ENCODE measurements at regions not wholly inside any gene's neighbourhood (a gene's known extent, or its start where the extent isn't known, plus 50 kb on each side); places are given as distances from the start of the nearest gene placed in this dataset.
"Not testable (repeated sequence)": the region's sequence is repeated elsewhere in the genome, so short reads cannot be mapped to it uniquely, and the experiment has no call there.

GRCh38 chr17:13182450-13182849 lies 164.6 kb upstream of the ELAC2 start:
- intact Hi-C loops (cut with DNase I): no loop called here
- DNase-seq (no peak), ATAC-seq (ENCODE audit: poor library complexity) (no peak)

GRCh38 chr17:13181683-13182082 lies 163.9 kb upstream of the ELAC2 start:
- ATAC-seq (ENCODE audit: poor library complexity): peak; percentile 61
- no peak for DNase-seq
- intact Hi-C loops (cut with DNase I): no loop called here

- ATAC-seq (ENCODE audit: poor library complexity) (no peak), DNase-seq (no peak)
- intact Hi-C loops (cut with DNase I): no loop called here
Observed at GRCh38 chr17:13176436-13176835, 158.6 kb upstream of the ELAC2 start.

- no peak for DNase-seq
- no peak for ATAC-seq (ENCODE audit: poor library complexity)
- intact Hi-C loops (cut with DNase I): no loop called here
Observed at GRCh38 chr17:13171790-13172189, 154.0 kb upstream of the ELAC2 start.

- ATAC-seq (ENCODE audit: poor library complexity): no peak
- no peak for DNase-seq
- intact Hi-C loops (cut with DNase I): no loop called here
Observed at GRCh38 chr17:13162361-13162760, 144.5 kb upstream of the ELAC2 start.

- DNase-seq (no peak), ATAC-seq (ENCODE audit: poor library complexity) (no peak)
- intact Hi-C loops (cut with DNase I): no loop called here
Observed at GRCh38 chr17:13160790-13161189, 143.0 kb upstream of the ELAC2 start.

GRCh38 chr17:13160296-13160695 lies 142.5 kb upstream of the ELAC2 start:
- DNase-seq (no peak), ATAC-seq (ENCODE audit: poor library complexity) (no peak)
- intact Hi-C loops (cut with DNase I): no loop called here

GRCh38 chr17:13158494-13159240 lies 140.8 kb upstream of the ELAC2 start:
- intact Hi-C loops (cut with DNase I): no loop called here
- ATAC-seq (ENCODE audit: poor library complexity) (no peak), DNase-seq (no peak)

GRCh38 chr17:13157656-13158055 lies 139.8 kb upstream of the ELAC2 start:
- no peak for ATAC-seq (ENCODE audit: poor library complexity)
- intact Hi-C loops (cut with DNase I): no loop called here
- DNase-seq: no peak

- DNase-seq (no peak), ATAC-seq (ENCODE audit: poor library complexity) (no peak)
- intact Hi-C loops (cut with DNase I): no loop called here
Observed at GRCh38 chr17:13154930-13155329, 137.1 kb upstream of the ELAC2 start.

GRCh38 chr17:13154398-13154797 lies 136.6 kb upstream of the ELAC2 start:
- intact Hi-C loops (cut with DNase I): no loop called here
- no peak for ATAC-seq (ENCODE audit: poor library complexity)
- no peak for DNase-seq

- ATAC-seq (ENCODE audit: poor library complexity) (no peak), DNase-seq (no peak)
- intact Hi-C loops (cut with DNase I): no loop called here
Observed at GRCh38 chr17:13153036-13153435, 135.2 kb upstream of the ELAC2 start.

- ATAC-seq (ENCODE audit: poor library complexity): no peak
- no peak for DNase-seq
- intact Hi-C loops (cut with DNase I): no loop called here
Observed at GRCh38 chr17:13152501-13152900, 134.7 kb upstream of the ELAC2 start.

- intact Hi-C loops (cut with DNase I); ATAC-seq (ENCODE audit: poor library complexity); DNase-seq: not testable (repeated sequence)
Observed at GRCh38 chr17:13150738-13151137, 132.9 kb upstream of the ELAC2 start.

- intact Hi-C loops (cut with DNase I): no loop called here
- ATAC-seq (ENCODE audit: poor library complexity): no peak
- no peak for DNase-seq
Observed at GRCh38 chr17:13143001-13143400, 125.2 kb upstream of the ELAC2 start.

GRCh38 chr17:13140750-13141149 lies 122.9 kb upstream of the ELAC2 start:
- intact Hi-C loops (cut with DNase I): no loop called here
- no peak for ATAC-seq (ENCODE audit: poor library complexity)
- DNase-seq: no peak

GRCh38 chr17:13135506-13135905 lies 117.7 kb upstream of the ELAC2 start:
- no peak for DNase-seq
- intact Hi-C loops (cut with DNase I): no loop called here
- no peak for ATAC-seq (ENCODE audit: poor library complexity)

GRCh38 chr17:13134076-13134475 lies 116.2 kb upstream of the ELAC2 start:
- no peak for DNase-seq
- no peak for ATAC-seq (ENCODE audit: poor library complexity)
- intact Hi-C loops (cut with DNase I): no loop called here

- no peak for ATAC-seq (ENCODE audit: poor library complexity)
- intact Hi-C loops (cut with DNase I): no loop called here
- DNase-seq: no peak
Observed at GRCh38 chr17:13131225-13131624, 113.4 kb upstream of the ELAC2 start.

- intact Hi-C loops (cut with DNase I): no loop called here
- no peak for ATAC-seq (ENCODE audit: poor library complexity)
- DNase-seq: no peak
Observed at GRCh38 chr17:13129356-13129755, 111.5 kb upstream of the ELAC2 start.

GRCh38 chr17:13128676-13129075 lies 110.8 kb upstream of the ELAC2 start:
- no peak for ATAC-seq (ENCODE audit: poor library complexity)
- intact Hi-C loops (cut with DNase I): no loop called here
- DNase-seq: no peak

All from Right ventricle myocardium superior (tissue), 1 donor.